Effector memory CD8-positive, alpha-beta T cell (primary cell): ENCODE measurements at regions not wholly inside any gene's neighbourhood (a gene's known extent, or its start where the extent isn't known, plus 50 kb on each side); places are given as distances from the start of the nearest gene placed in this dataset.
"Not testable (repeated sequence)": the region's sequence is repeated elsewhere in the genome, so short reads cannot be mapped to it uniquely, and the experiment has no call there.

Experiments used
- ATAC-seq: fragments of 150-1000 bp; cut with Tn5 transposase; replicated peaks from 2 replicates; pipeline ENCODE4 v1.10.0; 2021; ENCODE audit warnings: mild to moderate bottlenecking, moderate library complexity
- DNase-seq, 3 experiments: peaks; one replicate each; pipeline ENCODE4 v3.0.0; 2021
- H3K27ac Mint-ChIP-seq, 2 donors: one replicate each; pipeline ENCODE4 v1.8.0; 2022; ENCODE audit warnings: mild to moderate bottlenecking in 2 of 2, mixed read lengths in 2 of 2, moderate library complexity in 2 of 2
- H3K27me3 Mint-ChIP-seq, 2 donors: one replicate each; pipeline ENCODE4 v1.8.0; 2022; ENCODE audit warnings: mixed read lengths in 2 of 2
- H3K36me3 Mint-ChIP-seq: one replicate; pipeline ENCODE4 v1.8.0; 2022; ENCODE audit warnings: mild to moderate bottlenecking, moderate library complexity, mixed read lengths; ENCODE audit not compliant: insufficient read depth
- H3K4me1 Mint-ChIP-seq, 2 donors: one replicate each; pipeline ENCODE4 v1.8.0; 2022; ENCODE audit warnings: low read depth in 2 of 2, mixed read lengths in 2 of 2
- H3K4me3 Mint-ChIP-seq, 2 donors: one replicate each; pipeline ENCODE4 v1.8.0; 2022; ENCODE audit warnings: mild to moderate bottlenecking in 2 of 2, mixed read lengths in 2 of 2, moderate library complexity in 2 of 2
- H3K9me3 Mint-ChIP-seq, 2 donors: one replicate each; pipeline ENCODE4 v1.8.0; 2022; ENCODE audit warnings: mixed read lengths in 2 of 2

DNA sequence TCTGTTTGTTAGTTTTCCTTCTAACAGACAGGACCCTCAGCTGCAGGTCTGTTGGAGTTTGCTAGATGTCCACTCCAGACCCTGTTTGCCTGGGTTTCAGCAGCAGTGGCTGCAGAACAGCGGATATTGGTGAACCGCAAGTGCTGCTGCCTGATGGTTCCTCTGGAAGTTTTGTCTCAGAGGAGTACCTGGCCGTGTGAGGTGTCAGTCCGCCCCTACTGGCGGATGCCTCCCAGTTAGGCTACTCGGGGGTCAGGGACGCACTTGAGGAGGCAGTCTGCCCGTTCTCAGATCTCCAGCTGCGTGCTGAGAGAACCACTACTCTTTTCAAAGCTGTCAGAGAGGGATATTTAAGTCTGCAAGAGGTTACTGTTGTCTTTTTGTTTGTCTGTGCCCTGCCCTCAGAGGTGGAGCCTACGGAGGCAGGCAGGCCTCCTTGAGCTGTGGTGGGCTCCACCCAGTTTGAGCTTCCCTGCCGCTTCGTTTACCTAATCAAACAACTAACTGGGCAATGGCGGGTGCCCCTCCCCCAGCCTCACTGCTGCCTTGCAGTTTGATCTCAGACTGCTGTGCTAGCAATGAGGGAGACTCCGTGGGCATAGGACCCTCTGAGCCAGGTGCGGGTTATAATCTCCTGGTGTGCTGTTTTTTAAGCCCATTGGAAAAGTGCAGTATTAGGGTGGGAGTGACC, 634.3 kb upstream of the CHD1 start:
- not testable (repeated sequence) for H3K27ac Mint-ChIP-seq, H3K4me3 Mint-ChIP-seq, H3K27me3 Mint-ChIP-seq, H3K4me1 Mint-ChIP-seq, DNase-seq, H3K36me3 Mint-ChIP-seq, ATAC-seq
- H3K9me3 Mint-ChIP-seq, result peaks cover 0 to 17% of the 10 kb centered on the region in 2 donors

DNA sequence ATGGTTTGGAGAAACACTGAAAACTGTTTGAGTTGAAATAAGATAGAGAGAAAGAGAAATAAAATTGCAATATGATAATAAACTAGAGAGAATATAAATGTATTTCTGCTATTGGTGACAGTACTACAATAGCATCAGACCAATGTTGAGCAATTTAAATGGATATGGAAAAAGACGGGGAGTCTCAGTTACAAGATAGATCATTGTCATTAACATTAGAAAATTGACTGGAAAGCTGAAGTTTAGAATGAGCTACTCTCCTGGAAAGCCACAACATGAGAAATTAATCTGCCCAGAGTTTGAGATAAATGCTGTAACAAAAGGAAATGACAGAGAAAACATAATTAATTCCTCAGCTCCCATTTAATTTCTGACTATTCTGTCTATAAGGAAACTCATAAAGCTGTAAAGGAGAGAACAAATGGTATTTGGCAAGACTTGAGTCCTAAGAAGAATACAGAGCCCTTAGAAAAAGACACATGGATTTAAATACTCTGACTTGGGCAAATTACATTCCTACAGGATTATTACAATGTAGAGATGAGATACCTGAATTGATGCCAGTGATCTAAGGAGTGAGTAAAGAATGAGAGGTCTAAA, 624.5 kb upstream of the CHD1 start:
- Mint-ChIP-seq H3K9me3 (no peaks in the 10 kb centered on the region), H3K36me3 (no peaks in the 10 kb centered on the region)

GRCh38 chr5:99544356-99544755, 615.5 kb upstream of the CHD1 start:
- Mint-ChIP-seq H3K36me3 (no peaks in the 10 kb centered on the region), H3K27ac (no peak overlapping the region), H3K4me3 (no peak overlapping the region), H3K9me3 (peaks cover 0 to 5% of the 10 kb centered on the region in 2 donors), H3K27me3 (no peaks in the 10 kb centered on the region), H3K4me1 (no peaks in the 10 kb centered on the region)
- DNase-seq, result no peak
- ATAC-seq, result no peak

More for the DNA sequence above, 624.5 kb upstream of the CHD1 start:
- H3K27me3 Mint-ChIP-seq, result no peaks in the 10 kb centered on the region
- ATAC-seq (no peak), DNase-seq (no peak)
- H3K4me1 Mint-ChIP-seq, result no peaks in the 10 kb centered on the region
- no peak overlapping the region for H3K27ac Mint-ChIP-seq
- H3K4me3 Mint-ChIP-seq, result no peak overlapping the region

GRCh38 chr5:99543841-99544240, 615.0 kb upstream of the CHD1 start:
- Mint-ChIP-seq H3K9me3 (peaks cover 0 to 5% of the 10 kb centered on the region in 2 donors), H3K36me3 (no peaks in the 10 kb centered on the region), H3K27me3 (no peaks in the 10 kb centered on the region), H3K27ac (no peak overlapping the region), H3K4me3 (no peak overlapping the region), H3K4me1 (no peaks in the 10 kb centered on the region)
- no peak for ATAC-seq
- no peak for DNase-seq

GRCh38 chr5:99534241-99534640, 605.4 kb upstream of the CHD1 start:
- not testable (repeated sequence) for H3K4me3 Mint-ChIP-seq, H3K36me3 Mint-ChIP-seq, ATAC-seq

DNA sequence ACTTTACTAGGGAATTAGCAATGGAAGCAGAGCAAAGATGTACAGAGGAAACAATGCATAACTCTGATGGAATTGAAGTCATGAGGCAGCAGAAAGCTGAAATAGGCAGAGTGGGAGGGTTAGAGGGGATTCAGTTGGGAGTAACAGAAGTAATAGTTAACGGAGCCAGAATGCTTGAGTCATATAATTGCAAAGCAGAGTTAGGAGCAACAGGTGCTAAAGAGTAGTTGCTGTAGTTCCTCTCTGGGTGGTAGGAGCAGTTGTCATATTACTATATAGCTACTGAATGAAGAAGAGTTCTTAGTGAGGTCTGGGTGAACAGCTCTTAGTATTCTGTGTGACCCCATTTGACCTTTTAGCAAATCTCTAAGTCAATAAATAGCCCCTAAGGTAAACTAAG, 592.9 kb upstream of the CHD1 start:
- not testable (repeated sequence) for H3K27me3 Mint-ChIP-seq, H3K4me3 Mint-ChIP-seq, H3K9me3 Mint-ChIP-seq, H3K36me3 Mint-ChIP-seq, DNase-seq, ATAC-seq, H3K4me1 Mint-ChIP-seq, H3K27ac Mint-ChIP-seq

More at GRCh38 chr5:99534241-99534640, 605.4 kb upstream of the CHD1 start:
- H3K27ac Mint-ChIP-seq, DNase-seq, H3K4me1 Mint-ChIP-seq, H3K27me3 Mint-ChIP-seq, H3K9me3 Mint-ChIP-seq: not testable (repeated sequence)

- not testable (repeated sequence) for H3K4me3 Mint-ChIP-seq, H3K4me1 Mint-ChIP-seq, H3K36me3 Mint-ChIP-seq, H3K9me3 Mint-ChIP-seq, H3K27me3 Mint-ChIP-seq, ATAC-seq, H3K27ac Mint-ChIP-seq, DNase-seq
Observed at GRCh38 chr5:99515864-99516490, 587.2 kb upstream of the CHD1 start.

GRCh38 chr5:99510237-99510866, 581.5 kb upstream of the CHD1 start:
- not testable (repeated sequence) for H3K4me1 Mint-ChIP-seq, H3K27me3 Mint-ChIP-seq, H3K9me3 Mint-ChIP-seq, ATAC-seq, H3K36me3 Mint-ChIP-seq, H3K27ac Mint-ChIP-seq, DNase-seq, H3K4me3 Mint-ChIP-seq

DNA sequence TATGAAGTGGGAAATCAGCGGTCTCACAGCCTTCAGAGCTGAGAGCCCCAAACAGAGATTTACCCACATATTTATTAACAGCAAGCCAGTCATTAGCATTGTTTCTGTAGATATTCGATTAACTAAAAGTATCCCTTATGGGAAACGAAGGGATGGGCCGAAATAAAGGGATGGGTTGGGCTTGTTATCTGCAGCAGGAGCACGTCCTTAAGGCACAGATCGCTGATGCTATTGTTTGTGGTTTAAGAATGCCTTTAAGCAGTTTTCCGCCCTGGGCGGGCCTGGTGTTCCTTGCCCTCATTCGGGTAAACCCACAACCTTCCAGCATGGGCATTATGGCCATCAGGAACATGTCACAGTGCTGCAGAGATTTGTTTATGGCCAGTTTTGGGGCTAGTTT, 580.3 kb upstream of the CHD1 start:
- DNase-seq, H3K36me3 Mint-ChIP-seq: not testable (repeated sequence)

DNA sequence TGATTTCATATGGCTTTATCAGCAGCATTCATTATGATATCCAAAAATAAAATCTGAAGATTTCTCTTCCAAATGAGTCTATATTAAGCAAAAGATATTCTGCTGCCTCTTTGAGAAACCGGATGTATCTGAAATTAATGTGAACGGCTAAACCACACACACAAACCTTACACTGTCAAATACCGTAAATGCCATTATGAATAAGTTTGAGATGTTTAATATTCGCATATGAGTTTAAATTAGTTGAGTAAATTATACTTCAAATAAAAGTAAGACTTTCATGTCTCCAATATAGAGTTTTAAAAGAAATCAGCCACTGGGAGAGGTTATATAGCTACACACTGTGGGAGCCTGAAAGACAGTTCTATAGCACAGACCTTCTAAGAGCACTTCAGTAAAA, 566.6 kb upstream of the CHD1 start:
- not testable (repeated sequence) for H3K27ac Mint-ChIP-seq, H3K27me3 Mint-ChIP-seq, H3K4me1 Mint-ChIP-seq, ATAC-seq, H3K4me3 Mint-ChIP-seq, H3K9me3 Mint-ChIP-seq, H3K36me3 Mint-ChIP-seq, DNase-seq

More for the DNA sequence above, 580.3 kb upstream of the CHD1 start:
- not testable (repeated sequence) for H3K9me3 Mint-ChIP-seq, H3K4me1 Mint-ChIP-seq, H3K4me3 Mint-ChIP-seq, H3K27me3 Mint-ChIP-seq, ATAC-seq, H3K27ac Mint-ChIP-seq

DNA sequence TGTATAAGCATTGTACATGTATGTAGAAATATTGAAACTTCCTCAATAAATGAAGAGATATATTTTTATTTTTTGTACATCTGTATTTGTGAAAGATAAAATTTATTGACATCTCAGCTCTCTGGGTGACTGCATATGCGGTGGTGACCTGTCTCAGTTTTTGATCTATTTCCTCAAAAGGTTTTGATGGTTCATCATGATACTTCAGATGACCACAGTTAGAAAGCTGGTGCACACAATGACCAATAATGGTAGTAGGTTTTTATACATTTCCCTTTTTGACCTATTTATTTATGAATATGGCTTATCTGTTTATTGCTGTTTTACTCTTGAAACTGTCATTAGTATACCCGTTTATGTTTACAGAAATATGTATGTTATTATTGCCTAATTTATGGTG, 549.6 kb upstream of the CHD1 start:
- H3K9me3 Mint-ChIP-seq, H3K27ac Mint-ChIP-seq, H3K36me3 Mint-ChIP-seq, ATAC-seq, H3K4me1 Mint-ChIP-seq, H3K27me3 Mint-ChIP-seq, H3K4me3 Mint-ChIP-seq, DNase-seq: not testable (repeated sequence)

DNA sequence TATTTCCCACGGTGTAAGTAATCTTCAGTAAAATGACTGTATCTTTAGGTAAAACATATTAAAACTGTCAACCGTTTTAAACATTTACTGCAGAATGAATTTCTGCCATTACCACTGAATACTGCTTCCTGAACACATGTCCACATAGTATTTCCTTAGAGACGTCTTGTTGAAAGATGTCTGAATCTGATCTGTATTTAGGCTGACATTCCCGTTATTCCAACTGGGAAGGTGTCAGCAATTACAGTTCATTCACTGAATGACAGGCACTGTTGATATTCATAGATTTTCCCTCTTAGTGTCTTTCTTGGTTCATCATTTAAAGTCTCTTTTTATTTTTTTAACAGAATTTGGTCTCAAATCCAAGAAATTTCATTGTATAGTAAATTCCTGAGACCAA, 544.5 kb upstream of the CHD1 start:
- H3K4me1 Mint-ChIP-seq, DNase-seq, H3K4me3 Mint-ChIP-seq, H3K27ac Mint-ChIP-seq, H3K36me3 Mint-ChIP-seq, H3K27me3 Mint-ChIP-seq, ATAC-seq, H3K9me3 Mint-ChIP-seq: not testable (repeated sequence)

DNA sequence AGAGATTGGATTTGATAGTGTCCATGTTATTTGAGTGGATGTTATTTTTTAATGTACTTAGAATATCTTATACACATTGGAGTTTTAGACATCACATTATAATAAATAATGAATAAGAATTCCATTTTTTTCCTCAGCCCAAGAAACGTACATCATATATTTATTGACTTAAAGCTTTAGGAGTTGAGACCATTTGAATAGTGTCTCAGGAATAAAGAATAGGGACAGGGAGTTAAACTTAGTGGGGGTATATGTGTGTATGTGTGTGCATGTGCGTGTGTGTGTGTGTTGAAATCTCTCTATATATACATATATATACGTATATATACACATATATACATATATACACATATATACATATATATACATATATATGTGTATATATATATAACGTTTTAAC, 542.9 kb upstream of the CHD1 start:
- not testable (repeated sequence) for ATAC-seq

DNA sequence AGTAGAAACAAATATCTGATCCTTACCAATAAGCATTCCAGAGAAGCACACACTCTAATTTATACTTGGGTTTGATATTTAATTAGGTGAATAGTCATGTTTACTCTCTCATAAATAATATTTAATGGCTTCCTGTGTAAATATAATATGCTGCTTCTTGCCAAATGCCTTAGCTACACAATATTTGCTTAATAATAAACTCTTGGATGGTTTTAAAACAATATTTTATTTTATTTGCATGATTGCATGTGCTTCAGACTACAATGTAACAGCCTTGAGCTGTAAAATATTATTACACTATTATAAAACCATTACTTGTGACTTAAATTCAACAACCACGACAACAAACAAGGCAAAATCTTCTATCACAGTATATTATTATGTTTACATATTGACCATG, 542.4 kb upstream of the CHD1 start:
- H3K9me3 Mint-ChIP-seq, DNase-seq, H3K27ac Mint-ChIP-seq, H3K4me3 Mint-ChIP-seq, H3K4me1 Mint-ChIP-seq, H3K36me3 Mint-ChIP-seq, H3K27me3 Mint-ChIP-seq, ATAC-seq: not testable (repeated sequence)

More for the DNA sequence above, 542.9 kb upstream of the CHD1 start:
- H3K27ac Mint-ChIP-seq, H3K9me3 Mint-ChIP-seq, H3K4me1 Mint-ChIP-seq, DNase-seq, H3K4me3 Mint-ChIP-seq, H3K27me3 Mint-ChIP-seq, H3K36me3 Mint-ChIP-seq: not testable (repeated sequence)
